Heart left ventricle (tissue), 13 donors: ENCODE measurements at regions not wholly inside any gene's neighbourhood (a gene's known extent, or its start where the extent isn't known, plus 50 kb on each side); places are given as distances from the start of the nearest gene placed in this dataset.

Experiments used
- POLR2A ChIP-seq, 2 donors: fragments of 450-650 bp; IDR thresholded peaks; one replicate each; pipeline ENCODE4 v1.6.1; 2017; ENCODE audit warnings: antibody characterized with exemption in 2 of 2, mild to moderate bottlenecking in 2 of 2, moderate library complexity in 2 of 2
- TF ChIP-seq, protein P1 (sequence below), 12 donors: fragments of 200-600 bp; sonication (generic) in 4 of 12; IDR thresholded peaks; one replicate each; pipeline versions ENCODE4 v1.5.0 to v1.8.0; 2018 to 2022; ENCODE audit warnings: antibody characterized with exemption in 12 of 12, mild to moderate bottlenecking in 5 of 12
- donor health status: ischemic (EF 13 %, LVEDD 7.1; RV severe dilation, severe dysfunction).
- donor health status: DM: no; HTN: yes; CAD: no.
- donor health status: DM: no; HTN: no; CAD: no.
- donor health status: ischemic (EF 25% LVEDD 6.9; RV normal size, moderate dysfunction).
- donor health status: ischemic (EF 25% LVEDD 5.7; RV mildly dilated, moderate dysfunction).
- donor health status: ischemic (EF 35%, LVEDD 5.7; RV mildly dilated, moderate dysfunction).
- donor health status: nonischemic (EF 11% LVEDD 7.7; RV severe dilation, severe dysfunction).
- donor health status: DM: yes; HTN: yes; CAD: no.
- donor health status: PGD.
- donor health status: ischemic (EF 29% LVEDD 5.4; RV normal size, mild dysfunction).
- donor health status: nonischemic (EF 23%, LVEDD 6.1; RV moderate dilation, normal function).

DNA sequence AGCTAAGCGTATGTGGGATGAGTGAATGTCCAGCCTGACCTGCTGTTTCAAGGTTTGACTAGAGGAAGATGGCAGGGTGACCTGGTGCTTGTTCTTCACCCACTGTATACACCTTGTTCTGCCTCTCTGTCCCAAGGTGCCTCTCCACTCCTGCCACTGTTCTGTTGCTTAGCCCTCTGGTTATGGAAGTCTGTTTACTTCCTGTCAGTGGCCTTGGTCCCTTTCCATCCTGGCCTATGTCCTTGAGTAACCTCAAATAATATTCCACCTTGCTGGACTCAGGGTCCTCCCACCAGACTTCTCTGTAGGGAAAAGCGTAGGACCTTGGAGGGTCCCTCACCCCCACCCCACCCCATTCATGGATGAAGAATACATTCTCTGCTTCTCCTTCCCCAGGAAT is 73.2 kb upstream of the SALL1 start:
- TF ChIP-seq, protein P1, sequence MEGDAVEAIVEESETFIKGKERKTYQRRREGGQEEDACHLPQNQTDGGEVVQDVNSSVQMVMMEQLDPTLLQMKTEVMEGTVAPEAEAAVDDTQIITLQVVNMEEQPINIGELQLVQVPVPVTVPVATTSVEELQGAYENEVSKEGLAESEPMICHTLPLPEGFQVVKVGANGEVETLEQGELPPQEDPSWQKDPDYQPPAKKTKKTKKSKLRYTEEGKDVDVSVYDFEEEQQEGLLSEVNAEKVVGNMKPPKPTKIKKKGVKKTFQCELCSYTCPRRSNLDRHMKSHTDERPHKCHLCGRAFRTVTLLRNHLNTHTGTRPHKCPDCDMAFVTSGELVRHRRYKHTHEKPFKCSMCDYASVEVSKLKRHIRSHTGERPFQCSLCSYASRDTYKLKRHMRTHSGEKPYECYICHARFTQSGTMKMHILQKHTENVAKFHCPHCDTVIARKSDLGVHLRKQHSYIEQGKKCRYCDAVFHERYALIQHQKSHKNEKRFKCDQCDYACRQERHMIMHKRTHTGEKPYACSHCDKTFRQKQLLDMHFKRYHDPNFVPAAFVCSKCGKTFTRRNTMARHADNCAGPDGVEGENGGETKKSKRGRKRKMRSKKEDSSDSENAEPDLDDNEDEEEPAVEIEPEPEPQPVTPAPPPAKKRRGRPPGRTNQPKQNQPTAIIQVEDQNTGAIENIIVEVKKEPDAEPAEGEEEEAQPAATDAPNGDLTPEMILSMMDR (IDR thresholded peaks at IDR 0.05): no peak
- TF ChIP-seq POLR2A (IDR thresholded peaks at IDR 0.05): no peak
